Uterus (tissue), 3 donors: ENCODE measurements at regions not wholly inside any gene's neighbourhood (a gene's known extent, or its start where the extent isn't known, plus 50 kb on each side); places are given as distances from the start of the nearest gene placed in this dataset.

Experiments used
- DNase-seq, 2 donors: peaks; one replicate each; pipeline ENCODE4 v3.0.0-alpha.2; 2019 to 2020
- H3K27ac ChIP-seq, 2 donors: fragments of 200-600 bp; sonication (generic); 1 replicate in 1 of 2; 2 replicates in 1 of 2; pipeline ENCODE4 v1.5.1; 2016 to 2018
- H3K27me3 ChIP-seq, 2 donors: fragments of 200-600 bp; sonication (generic); one replicate each; pipeline ENCODE4 v1.5.1; 2018 to 2019; ENCODE audit warnings: control low read depth in 1 of 2
- H3K36me3 ChIP-seq, 2 donors: fragments of 200-600 bp; sonication (generic); one replicate each; pipeline ENCODE4 v1.5.1; 2019; ENCODE audit warnings: control low read depth in 1 of 2
- H3K4me1 ChIP-seq, 2 donors: fragments of 200-600 bp; sonication (generic); one replicate each; pipeline ENCODE4 v1.5.1; 2018 to 2019; ENCODE audit warnings: control low read depth in 1 of 2
- H3K4me3 ChIP-seq, 2 donors: fragments of 200-600 bp; sonication (generic); 1 replicate in 1 of 2; 2 replicates in 1 of 2; pipeline ENCODE4 v1.5.1; 2018 to 2019; ENCODE audit warnings: mild to moderate bottlenecking in 1 of 2
- H3K9me3 ChIP-seq, 2 donors: fragments of 200-600 bp; sonication (generic); one replicate each; pipeline ENCODE4 v1.5.1; 2019; ENCODE audit warnings: control low read depth in 1 of 2
- CTCF ChIP-seq, 4 experiments: fragments of 200-600 bp in 2 of 4; fragments of 450-650 bp in 2 of 4; sonication (generic) in 2 of 4; IDR thresholded peaks; one replicate each; pipeline ENCODE4 v1.5.1; 2016 to 2019; ENCODE audit warnings: antibody characterized with exemption in 4 of 4, mild to moderate bottlenecking in 2 of 4, moderate library complexity in 1 of 4
- POLR2A ChIP-seq, 2 donors: fragments of 450-650 bp; IDR thresholded peaks; one replicate each; pipeline ENCODE4 v1.6.1; 2016; ENCODE audit warnings: antibody characterized with exemption in 2 of 2, mild to moderate bottlenecking in 1 of 2, moderate library complexity in 1 of 2
- intact Hi-C: fragments of 100-400 bp; cut with DNase I; formaldehyde crosslinking; loops from one replicate; pipeline ENCODE4 v1.15.1; 2023; ENCODE audit warnings: low total_unique reads
- donor health status: DM: yes; HTN: yes; CAD: no.

GRCh38 chr6:50240986-50241385, 191.3 kb upstream of the DEFB112 start:
- H3K27ac ChIP-seq = no peak overlapping the region
- H3K36me3 ChIP-seq = no peaks in the 10 kb centered on the region
- H3K27me3 ChIP-seq = no peaks in the 10 kb centered on the region
- H3K4me3 ChIP-seq = no peak overlapping the region
- DNase-seq = no peak
- no peaks in the 10 kb centered on the region for H3K9me3 ChIP-seq
- intact Hi-C loops = no loop called here
- H3K4me1 ChIP-seq = no peaks in the 10 kb centered on the region
- TF ChIP-seq CTCF (IDR thresholded peaks at IDR 0.05) (no peak), POLR2A (IDR thresholded peaks at IDR 0.05) (no peak)

- intact Hi-C loops = no loop called here
- H3K27ac ChIP-seq = no peak overlapping the region
- no peaks in the 10 kb centered on the region for H3K36me3 ChIP-seq
- H3K27me3 ChIP-seq = no peaks in the 10 kb centered on the region
- TF ChIP-seq POLR2A (IDR thresholded peaks at IDR 0.05) (no peak), CTCF (IDR thresholded peaks at IDR 0.05) (no peak)
- no peak for DNase-seq
- no peak overlapping the region for H3K4me3 ChIP-seq
- no peaks in the 10 kb centered on the region for H3K9me3 ChIP-seq
- H3K4me1 ChIP-seq = no peaks in the 10 kb centered on the region
Observed at GRCh38 chr6:50249493-50249892, 199.8 kb upstream of the DEFB112 start.

- TF ChIP-seq POLR2A (IDR thresholded peaks at IDR 0.05) (no peak), CTCF (IDR thresholded peaks at IDR 0.05) (no peak)
- H3K36me3 ChIP-seq = no peaks in the 10 kb centered on the region
- no peaks in the 10 kb centered on the region for H3K4me1 ChIP-seq
- H3K4me3 ChIP-seq = no peak overlapping the region
- no peak overlapping the region for H3K27ac ChIP-seq
- DNase-seq = no peak
- intact Hi-C loops = no loop called here
- no peaks in the 10 kb centered on the region for H3K27me3 ChIP-seq
- no peaks in the 10 kb centered on the region for H3K9me3 ChIP-seq
Observed at GRCh38 chr6:50257322-50257721, 207.6 kb upstream of the DEFB112 start.

- Histone ChIP-seq H3K9me3 (no peaks in the 10 kb centered on the region), H3K27ac (no peak overlapping the region), H3K4me1 (no peaks in the 10 kb centered on the region), H3K36me3 (no peaks in the 10 kb centered on the region), H3K27me3 (no peaks in the 10 kb centered on the region), H3K4me3 (no peak overlapping the region)
- intact Hi-C loops = no loop called here
- TF ChIP-seq CTCF (IDR thresholded peaks at IDR 0.05) (no peak), POLR2A (IDR thresholded peaks at IDR 0.05) (no peak)
- no peak for DNase-seq
Observed at GRCh38 chr6:50259903-50260302, 210.2 kb upstream of the DEFB112 start.

- Histone ChIP-seq H3K36me3 (no peaks in the 10 kb centered on the region), H3K9me3 (no peaks in the 10 kb centered on the region), H3K4me3 (no peak overlapping the region), H3K27me3 (no peaks in the 10 kb centered on the region), H3K27ac (no peak overlapping the region), H3K4me1 (no peaks in the 10 kb centered on the region)
- TF ChIP-seq POLR2A (IDR thresholded peaks at IDR 0.05) (no peak), CTCF (IDR thresholded peaks at IDR 0.05) (no peak)
- intact Hi-C loops = no loop called here
- DNase-seq = no peak
Observed at GRCh38 chr6:50264995-50265571, 215.4 kb upstream of the DEFB112 start.
